ENCODE measurements at regions not wholly inside any gene's neighbourhood (a gene's known extent, or its start where the extent isn't known, plus 50 kb on each side); places are given as distances from the start of the nearest gene placed in this dataset.

DNA sequence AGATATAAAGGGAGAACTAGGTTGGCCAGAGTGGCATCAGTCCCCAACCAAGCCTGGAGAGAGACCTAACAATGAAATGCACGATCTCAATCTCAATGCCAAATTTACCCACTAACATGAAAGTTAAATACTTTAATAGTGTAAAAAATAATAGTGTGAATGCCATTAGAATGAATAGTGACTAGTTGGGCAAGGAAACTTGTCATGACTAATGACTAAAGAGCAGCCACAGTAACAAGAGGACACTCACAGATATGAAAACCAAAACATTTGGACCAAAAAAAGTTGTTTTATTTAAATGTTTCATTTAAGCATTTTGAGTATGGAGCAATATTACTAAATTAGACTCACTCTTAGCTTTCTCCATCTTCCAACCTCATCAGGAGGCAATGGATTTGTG, 1853.8 kb downstream of the EFNA5 start:
- DNase-seq (ENCODE audit: low read depth), result no peak
- TF ChIP-seq, protein P1, sequence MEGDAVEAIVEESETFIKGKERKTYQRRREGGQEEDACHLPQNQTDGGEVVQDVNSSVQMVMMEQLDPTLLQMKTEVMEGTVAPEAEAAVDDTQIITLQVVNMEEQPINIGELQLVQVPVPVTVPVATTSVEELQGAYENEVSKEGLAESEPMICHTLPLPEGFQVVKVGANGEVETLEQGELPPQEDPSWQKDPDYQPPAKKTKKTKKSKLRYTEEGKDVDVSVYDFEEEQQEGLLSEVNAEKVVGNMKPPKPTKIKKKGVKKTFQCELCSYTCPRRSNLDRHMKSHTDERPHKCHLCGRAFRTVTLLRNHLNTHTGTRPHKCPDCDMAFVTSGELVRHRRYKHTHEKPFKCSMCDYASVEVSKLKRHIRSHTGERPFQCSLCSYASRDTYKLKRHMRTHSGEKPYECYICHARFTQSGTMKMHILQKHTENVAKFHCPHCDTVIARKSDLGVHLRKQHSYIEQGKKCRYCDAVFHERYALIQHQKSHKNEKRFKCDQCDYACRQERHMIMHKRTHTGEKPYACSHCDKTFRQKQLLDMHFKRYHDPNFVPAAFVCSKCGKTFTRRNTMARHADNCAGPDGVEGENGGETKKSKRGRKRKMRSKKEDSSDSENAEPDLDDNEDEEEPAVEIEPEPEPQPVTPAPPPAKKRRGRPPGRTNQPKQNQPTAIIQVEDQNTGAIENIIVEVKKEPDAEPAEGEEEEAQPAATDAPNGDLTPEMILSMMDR (IDR thresholded peaks at IDR 0.05; ENCODE audit: low read depth, low read length, missing control alignments), result no peak
- no peak overlapping the region for H3K4me3 ChIP-seq (ENCODE audit: low read depth, low read length)

DNA sequence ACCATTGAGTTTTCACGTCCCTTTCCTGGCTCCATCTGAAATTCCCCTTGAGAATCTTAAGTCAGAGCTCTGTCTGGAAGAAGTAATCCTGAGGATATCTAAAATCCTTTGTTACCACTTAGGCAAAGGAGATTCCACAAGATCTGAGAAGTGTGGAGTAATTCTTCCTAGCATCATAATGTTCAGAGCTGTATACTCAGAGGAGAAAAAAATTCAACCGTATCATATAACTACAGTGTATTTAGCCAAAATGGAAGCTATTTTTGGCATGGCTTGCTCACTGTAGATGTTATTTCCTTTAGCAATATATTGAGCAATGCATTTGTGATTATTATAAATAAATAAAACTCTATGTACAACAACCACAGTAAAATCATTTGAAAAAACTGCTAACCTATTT, 1858.4 kb downstream of the EFNA5 start:
- no peak for DNase-seq (ENCODE audit: low read depth)
- TF ChIP-seq, protein P1 (IDR thresholded peaks at IDR 0.05; ENCODE audit: low read depth, low read length, missing control alignments), result no peak
- no peak overlapping the region for H3K4me3 ChIP-seq (ENCODE audit: low read depth, low read length)

DNA sequence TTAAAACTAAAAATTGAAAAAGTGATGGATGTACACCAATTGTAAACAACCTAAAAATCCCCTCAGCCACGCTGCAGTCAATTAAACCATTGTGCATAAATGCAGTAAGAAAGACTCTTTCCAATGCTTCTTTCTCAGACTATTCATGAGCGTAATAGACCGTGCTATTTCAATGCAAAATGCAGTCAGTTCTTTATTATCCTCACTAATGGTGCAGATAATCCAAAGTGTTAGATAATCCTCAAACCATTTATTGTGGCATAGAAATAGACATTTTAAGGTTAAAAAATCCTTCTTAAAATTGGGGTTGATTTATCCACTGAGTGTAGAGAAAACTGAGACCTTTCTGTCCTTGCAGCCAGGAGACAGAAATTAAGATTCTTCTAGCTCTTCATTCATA, 1862.8 kb downstream of the EFNA5 start:
- DNase-seq (ENCODE audit: low read depth), result no peak
- TF ChIP-seq, protein P1 (IDR thresholded peaks at IDR 0.05; ENCODE audit: low read depth, low read length, missing control alignments), result no peak
- H3K4me3 ChIP-seq (ENCODE audit: low read depth, low read length), result no peak overlapping the region

DNA sequence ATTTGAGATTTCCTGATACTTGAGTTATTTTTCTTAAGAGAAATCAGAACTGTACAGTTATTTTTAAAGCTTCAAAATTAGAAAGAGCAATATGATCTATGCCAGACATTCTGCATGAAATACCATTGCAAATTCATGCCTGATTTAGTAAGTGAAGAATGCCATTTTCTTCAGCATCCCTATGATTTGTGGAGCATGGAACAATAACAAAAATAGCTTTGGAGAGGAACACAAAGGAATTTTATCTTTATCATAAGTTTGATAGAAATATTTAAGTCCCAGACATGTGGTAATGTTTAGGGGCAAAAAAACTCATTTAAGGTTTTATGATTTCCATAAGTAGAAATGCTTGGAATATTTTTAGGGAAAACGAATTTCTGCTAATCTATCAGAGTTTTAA, 1863.4 kb downstream of the EFNA5 start:
- H3K4me3 ChIP-seq (ENCODE audit: low read depth, low read length), result no peak overlapping the region
- TF ChIP-seq, protein P1 (IDR thresholded peaks at IDR 0.05; ENCODE audit: low read depth, low read length, missing control alignments), result no peak
- DNase-seq (ENCODE audit: low read depth), result no peak

DNA sequence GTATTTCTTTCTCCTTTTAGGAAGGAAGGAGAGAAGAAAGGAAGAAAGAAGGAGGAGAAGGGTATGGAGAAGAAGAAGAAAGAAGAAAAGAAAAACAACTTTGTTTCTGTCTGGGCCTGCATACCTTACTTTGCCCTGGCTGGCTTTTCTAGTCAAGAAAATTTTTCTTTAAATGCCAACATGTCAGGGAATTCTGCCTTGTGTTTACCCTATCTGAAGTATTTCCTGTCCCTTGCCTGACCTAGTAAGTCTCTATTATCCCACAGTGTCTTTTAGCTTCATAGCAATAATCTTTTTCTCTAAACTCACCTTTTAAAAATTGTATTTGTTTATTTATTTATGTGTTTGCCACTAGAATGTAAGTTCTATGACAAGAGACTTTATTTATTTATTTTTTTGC, 1864.1 kb downstream of the EFNA5 start:
- TF ChIP-seq, protein P1 (IDR thresholded peaks at IDR 0.05; ENCODE audit: low read depth, low read length, missing control alignments), result no peak
- H3K4me3 ChIP-seq (ENCODE audit: low read depth, low read length), result no peak overlapping the region
- DNase-seq (ENCODE audit: low read depth), result no peak

DNA sequence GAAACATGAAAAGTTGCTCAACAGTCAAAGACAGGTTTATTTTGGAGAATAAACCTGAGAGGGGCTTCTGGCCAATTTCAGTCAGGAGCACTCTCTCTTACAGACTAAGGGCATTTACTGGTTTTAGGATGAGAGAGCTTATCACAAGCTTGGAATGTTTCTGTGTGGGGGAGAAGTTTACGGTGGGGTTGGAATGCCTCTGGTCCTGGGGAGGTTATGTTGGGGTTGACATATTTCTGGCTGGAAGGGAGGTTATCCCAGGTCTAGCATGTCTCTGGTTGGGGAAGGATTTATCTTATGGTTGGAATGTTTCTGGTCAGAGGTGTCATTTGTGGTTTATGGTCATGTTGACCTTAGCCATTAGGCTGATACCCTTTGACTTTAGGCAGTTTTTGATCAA, 1867.3 kb downstream of the EFNA5 start:
- no peak overlapping the region for H3K4me3 ChIP-seq (ENCODE audit: low read depth, low read length)
- no peak for DNase-seq (ENCODE audit: low read depth)
- TF ChIP-seq, protein P1 (IDR thresholded peaks at IDR 0.05; ENCODE audit: low read depth, low read length, missing control alignments), result no peak

DNA sequence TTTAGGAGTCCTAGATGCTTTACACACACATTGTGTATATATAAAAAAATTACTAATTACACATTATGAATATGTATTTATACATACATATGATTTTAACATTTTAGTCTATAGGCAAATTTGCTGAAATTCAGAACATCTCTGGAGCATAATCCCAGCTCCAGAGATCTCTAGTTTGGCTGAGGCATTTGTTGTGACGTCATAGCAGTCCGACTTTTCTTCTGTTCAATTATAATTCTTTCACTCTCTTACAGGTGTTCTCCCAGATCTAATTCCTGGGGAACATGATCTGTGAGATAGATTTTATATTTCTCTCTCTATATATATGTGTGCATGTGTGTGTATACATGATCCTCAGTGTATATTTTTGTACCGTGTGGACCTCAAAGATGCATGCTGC, 1876.2 kb downstream of the EFNA5 start:
- H3K4me3 ChIP-seq (ENCODE audit: low read depth, low read length), result no peak overlapping the region
- no peak for DNase-seq (ENCODE audit: low read depth)
- TF ChIP-seq, protein P1 (IDR thresholded peaks at IDR 0.05; ENCODE audit: low read depth, low read length, missing control alignments), result no peak

Data from GM12864 (cell line).